Upper lobe of left lung (tissue), 6 donors: ENCODE measurements at regions not wholly inside any gene's neighbourhood (a gene's known extent, or its start where the extent isn't known, plus 50 kb on each side); places are given as distances from the start of the nearest gene placed in this dataset.
"Not testable (repeated sequence)": the region's sequence is repeated elsewhere in the genome, so short reads cannot be mapped to it uniquely, and the experiment has no call there.

Experiments
- ATAC-seq, 2 donors: fragments of 200-7000 bp; cut with Tn5 transposase; one replicate each; pipeline ENCODE4 v1.9.1; 2022; ENCODE audit warnings: mild to moderate bottlenecking in 2 of 2, moderate library complexity in 2 of 2; ENCODE audit not compliant: low FRiP score in 2 of 2
- DNase-seq, 2 donors: peaks; one replicate each; pipeline ENCODE4 v3.0.0-alpha.2; 2019 to 2020
- H3K27ac ChIP-seq, 4 donors: fragments of 200-600 bp; sonication (generic); one replicate each; pipeline ENCODE4 v1.5.1; 2016 to 2019
- H3K27me3 ChIP-seq, 4 donors: fragments of 200-600 bp; sonication (generic); one replicate each; pipeline ENCODE4 v1.5.1; 2017 to 2019
- H3K36me3 ChIP-seq, 4 donors: fragments of 200-600 bp; sonication (generic); one replicate each; pipeline ENCODE4 v1.5.1; 2016 to 2019
- H3K4me1 ChIP-seq, 4 donors: fragments of 200-600 bp; sonication (generic); one replicate each; pipeline ENCODE4 v1.5.1; 2018 to 2019
- H3K4me3 ChIP-seq, 4 donors: fragments of 200-600 bp; sonication (generic); one replicate each; pipeline ENCODE4 v1.5.1; 2017 to 2019; ENCODE audit warnings: mild to moderate bottlenecking in 2 of 4, moderate library complexity in 1 of 4
- H3K9me3 ChIP-seq, 4 donors: fragments of 200-600 bp; sonication (generic); one replicate each; pipeline ENCODE4 v1.5.1; 2018 to 2019
- EP300 ChIP-seq, 4 donors: sonication (generic); formaldehyde crosslinking; IDR thresholded peaks; one replicate each; pipeline ENCODE4 v1.5.1; 2017; ENCODE audit warnings: antibody characterized with exemption in 4 of 4, control low read depth in 2 of 4
- POLR2A ChIP-seq, 4 donors: fragments of 450-650 bp; IDR thresholded peaks; one replicate each; pipeline ENCODE4 v1.5.1; 2016 to 2017; ENCODE audit warnings: antibody characterized with exemption in 4 of 4, mild to moderate bottlenecking in 2 of 4
- POLR2AphosphoS5 ChIP-seq, 2 donors: sonication (generic); formaldehyde crosslinking; IDR thresholded peaks; one replicate each; pipeline ENCODE4 v1.5.1; 2017; ENCODE audit warnings: antibody characterized with exemption in 2 of 2
- whole genome bisulfite sequencing, 2 donors: methylation state at CpG; one replicate each; pipeline ENCODE4 v1.1.5; 2017 to 2018; 5-methylcytosine and 5-hydroxymethylcytosine counted together
- TF ChIP-seq, protein P1 (sequence below), 6 experiments: fragments of 450-650 bp in 4 of 6; fragments of 200-600 bp in 2 of 6; sonication (generic) in 2 of 6; IDR thresholded peaks; one replicate each; pipeline ENCODE4 v1.5.1; 2016 to 2019; ENCODE audit warnings: antibody characterized with exemption in 6 of 6
- donor health status: DM: no; HTN: no; CAD: no; lungs with moderate emphysema.
- donor health status: DM: no; HTN: yes; CAD: no; lungs with severe emphysema.

DNA sequence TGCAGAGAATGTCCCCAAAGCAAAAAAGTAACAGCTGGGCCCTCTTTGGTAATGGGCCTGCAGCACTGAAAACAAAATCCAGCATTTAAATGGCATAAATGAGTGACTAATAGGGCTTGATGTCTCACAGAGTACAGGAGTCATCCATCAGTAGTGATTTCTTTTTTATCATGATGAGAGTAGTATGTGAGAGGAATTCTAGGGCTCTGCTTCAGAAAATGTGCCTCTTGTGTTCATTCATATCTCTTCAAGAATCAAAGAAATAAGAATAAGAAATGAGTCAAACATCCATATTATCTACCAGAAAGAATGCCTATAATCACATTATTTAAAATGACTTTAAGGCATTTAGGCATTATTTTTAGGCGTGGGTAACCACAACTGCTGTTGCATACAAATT is 792.9 kb upstream of the HTR2C start:
- no peaks in the 10 kb centered on the region for H3K27me3 ChIP-seq
- no peaks in the 10 kb centered on the region for H3K36me3 ChIP-seq
- DNase-seq (no peak), ATAC-seq (no peak)
- no peaks in the 10 kb centered on the region for H3K9me3 ChIP-seq
- TF ChIP-seq EP300 (IDR thresholded peaks at IDR 0.05), result no peak
- TF ChIP-seq POLR2A (IDR thresholded peaks at IDR 0.05), result no peak
- no peak for TF ChIP-seq POLR2AphosphoS5 (IDR thresholded peaks at IDR 0.05)
- TF ChIP-seq, protein P1, sequence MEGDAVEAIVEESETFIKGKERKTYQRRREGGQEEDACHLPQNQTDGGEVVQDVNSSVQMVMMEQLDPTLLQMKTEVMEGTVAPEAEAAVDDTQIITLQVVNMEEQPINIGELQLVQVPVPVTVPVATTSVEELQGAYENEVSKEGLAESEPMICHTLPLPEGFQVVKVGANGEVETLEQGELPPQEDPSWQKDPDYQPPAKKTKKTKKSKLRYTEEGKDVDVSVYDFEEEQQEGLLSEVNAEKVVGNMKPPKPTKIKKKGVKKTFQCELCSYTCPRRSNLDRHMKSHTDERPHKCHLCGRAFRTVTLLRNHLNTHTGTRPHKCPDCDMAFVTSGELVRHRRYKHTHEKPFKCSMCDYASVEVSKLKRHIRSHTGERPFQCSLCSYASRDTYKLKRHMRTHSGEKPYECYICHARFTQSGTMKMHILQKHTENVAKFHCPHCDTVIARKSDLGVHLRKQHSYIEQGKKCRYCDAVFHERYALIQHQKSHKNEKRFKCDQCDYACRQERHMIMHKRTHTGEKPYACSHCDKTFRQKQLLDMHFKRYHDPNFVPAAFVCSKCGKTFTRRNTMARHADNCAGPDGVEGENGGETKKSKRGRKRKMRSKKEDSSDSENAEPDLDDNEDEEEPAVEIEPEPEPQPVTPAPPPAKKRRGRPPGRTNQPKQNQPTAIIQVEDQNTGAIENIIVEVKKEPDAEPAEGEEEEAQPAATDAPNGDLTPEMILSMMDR (IDR thresholded peaks at IDR 0.05), result no peak
- no peak overlapping the region for H3K27ac ChIP-seq
- H3K4me1 ChIP-seq, result no peaks in the 10 kb centered on the region
- H3K4me3 ChIP-seq, result no peak overlapping the region
- WGBS, 2 donors, result 66 to 91% methylated on average over 1 of the region's 1 CpG

DNA sequence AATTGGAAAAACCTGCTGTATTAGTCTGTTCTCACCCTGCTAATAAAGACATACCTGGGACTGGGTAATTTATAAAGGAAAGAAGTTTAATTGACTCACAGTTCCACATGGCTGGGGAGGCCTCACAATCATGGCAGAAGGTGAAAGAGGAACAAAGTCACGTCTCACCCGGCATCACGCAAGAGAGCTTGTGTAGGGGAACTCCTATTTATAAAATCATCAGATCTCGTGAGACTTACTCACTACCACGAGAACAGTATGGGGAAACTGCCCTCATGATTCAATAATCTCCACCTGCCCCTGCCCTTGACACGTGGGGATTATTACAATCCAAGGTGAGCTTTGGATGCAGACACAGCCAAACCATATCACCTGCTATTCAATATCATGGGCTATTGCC is 799.1 kb upstream of the HTR2C start:
- not testable (repeated sequence) for ATAC-seq, H3K27me3 ChIP-seq, DNase-seq, H3K36me3 ChIP-seq, H3K27ac ChIP-seq, H3K4me1 ChIP-seq, H3K4me3 ChIP-seq, H3K9me3 ChIP-seq
- 57 to 78% methylated on average over 5 to 6 of the region's 6 CpGs for WGBS, 2 donors

DNA sequence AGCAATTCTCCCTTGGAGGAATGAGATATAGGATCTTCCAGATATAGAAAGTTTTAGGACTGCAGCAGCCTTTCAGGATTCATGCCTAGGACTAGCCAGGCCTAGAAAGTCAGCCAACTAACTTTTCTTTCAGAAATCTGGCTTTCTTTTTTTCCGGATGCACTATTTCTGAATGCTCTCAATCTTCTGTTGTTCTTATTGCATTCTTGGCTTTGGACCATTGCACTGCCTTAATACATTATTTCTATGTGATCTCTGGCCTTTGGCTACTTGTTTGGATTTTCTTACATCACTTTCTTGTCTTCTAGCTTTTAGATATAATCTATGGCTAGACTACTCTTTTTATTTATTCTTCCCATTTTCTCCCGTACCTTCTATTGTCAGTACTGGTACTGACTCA is 813.1 kb upstream of the HTR2C start:
- Histone ChIP-seq H3K36me3 (no peaks in the 10 kb centered on the region), H3K4me3 (no peak overlapping the region), H3K9me3 (no peaks in the 10 kb centered on the region), H3K4me1 (no peaks in the 10 kb centered on the region), H3K27me3 (no peaks in the 10 kb centered on the region), H3K27ac (no peak overlapping the region)
- ATAC-seq, result no peak
- no peak for DNase-seq
- TF ChIP-seq POLR2A (IDR thresholded peaks at IDR 0.05), result no peak
- TF ChIP-seq, protein P1 (IDR thresholded peaks at IDR 0.05), result no peak
- TF ChIP-seq POLR2AphosphoS5 (IDR thresholded peaks at IDR 0.05), result no peak
- no peak for TF ChIP-seq EP300 (IDR thresholded peaks at IDR 0.05)
- 74 to 91% methylated on average over 2 of the region's 2 CpGs for WGBS, 2 donors

DNA sequence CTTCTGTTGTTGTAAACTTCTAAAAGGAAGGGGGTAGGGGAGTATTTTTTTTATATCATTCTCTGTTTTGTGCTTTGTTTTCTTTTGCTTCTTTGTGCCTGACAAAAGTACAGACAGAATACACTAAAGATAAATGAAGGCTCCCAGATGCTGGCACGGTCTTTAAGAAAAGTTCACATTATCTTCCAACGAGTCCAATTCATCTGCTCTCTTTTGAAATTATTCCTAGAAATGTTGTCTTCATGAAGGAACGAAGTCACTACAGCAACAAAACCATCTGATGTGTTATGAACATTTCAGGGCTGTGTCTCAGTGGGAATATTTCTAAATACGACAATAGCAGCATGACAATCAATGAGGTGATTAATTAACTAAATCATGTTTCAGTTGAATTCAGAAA is 813.8 kb upstream of the HTR2C start:
- Histone ChIP-seq H3K9me3 (no peaks in the 10 kb centered on the region), H3K27ac (no peak overlapping the region), H3K36me3 (no peaks in the 10 kb centered on the region), H3K4me3 (no peak overlapping the region), H3K4me1 (no peaks in the 10 kb centered on the region), H3K27me3 (no peaks in the 10 kb centered on the region)
- TF ChIP-seq POLR2A (IDR thresholded peaks at IDR 0.05) (no peak), EP300 (IDR thresholded peaks at IDR 0.05) (no peak), POLR2AphosphoS5 (IDR thresholded peaks at IDR 0.05) (no peak)
- TF ChIP-seq, protein P1 (IDR thresholded peaks at IDR 0.05), result no peak
- no peak for ATAC-seq
- no peak for DNase-seq
- 63 to 74% methylated on average over 4 of the region's 4 CpGs for WGBS, 2 donors

DNA sequence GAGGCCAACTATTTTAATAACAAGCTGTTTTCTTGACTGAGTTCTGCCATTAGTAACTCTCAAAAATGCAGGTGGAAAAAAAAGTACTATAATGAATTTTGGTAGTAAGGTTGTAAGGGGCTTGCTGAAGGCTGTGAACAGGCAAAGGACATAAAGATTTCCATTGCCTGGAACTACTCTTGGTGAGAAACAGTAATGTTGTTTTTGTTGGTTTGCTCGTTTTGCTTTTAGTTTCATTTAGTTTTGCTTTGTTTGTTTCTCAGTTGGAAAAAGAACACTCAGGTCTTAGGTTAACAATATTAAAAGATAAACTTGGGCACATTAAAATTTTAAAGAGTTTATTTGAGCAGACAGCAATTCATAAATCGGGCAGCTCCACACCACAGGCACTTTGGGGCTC is 824.5 kb upstream of the HTR2C start:
- H3K27me3 ChIP-seq, result no peaks in the 10 kb centered on the region
- no peak overlapping the region for H3K27ac ChIP-seq
- ATAC-seq (no peak), DNase-seq (no peak)
- H3K9me3 ChIP-seq, result no peaks in the 10 kb centered on the region
- no peak overlapping the region for H3K4me3 ChIP-seq
- H3K36me3 ChIP-seq, result no peaks in the 10 kb centered on the region
- TF ChIP-seq EP300 (IDR thresholded peaks at IDR 0.05), result no peak
- TF ChIP-seq POLR2A (IDR thresholded peaks at IDR 0.05), result no peak
- TF ChIP-seq POLR2AphosphoS5 (IDR thresholded peaks at IDR 0.05), result no peak
- TF ChIP-seq, protein P1 (IDR thresholded peaks at IDR 0.05), result no peak
- 70 to 74% methylated on average over 2 of the region's 2 CpGs for WGBS, 2 donors
- no peaks in the 10 kb centered on the region for H3K4me1 ChIP-seq
